NCI-H2227 treated with DMSO at 0.1 percent for 48 hours (cell line): ENCODE measurements at regions not wholly inside any gene's neighbourhood (a gene's known extent, or its start where the extent isn't known, plus 50 kb on each side); places are given as distances from the start of the nearest gene placed in this dataset.

Source experiments
- DNase-seq: peaks from one replicate; lab custom pipeline; 2025; lab: John Stamatoyannopoulos, UW

GRCh38 chr20:11581271-11581670 lies 336.4 kb upstream of the BTBD3 start:
- no peak for DNase-seq

GRCh38 chr20:11582060-11582459 lies 335.6 kb upstream of the BTBD3 start:
- no peak for DNase-seq

DNA sequence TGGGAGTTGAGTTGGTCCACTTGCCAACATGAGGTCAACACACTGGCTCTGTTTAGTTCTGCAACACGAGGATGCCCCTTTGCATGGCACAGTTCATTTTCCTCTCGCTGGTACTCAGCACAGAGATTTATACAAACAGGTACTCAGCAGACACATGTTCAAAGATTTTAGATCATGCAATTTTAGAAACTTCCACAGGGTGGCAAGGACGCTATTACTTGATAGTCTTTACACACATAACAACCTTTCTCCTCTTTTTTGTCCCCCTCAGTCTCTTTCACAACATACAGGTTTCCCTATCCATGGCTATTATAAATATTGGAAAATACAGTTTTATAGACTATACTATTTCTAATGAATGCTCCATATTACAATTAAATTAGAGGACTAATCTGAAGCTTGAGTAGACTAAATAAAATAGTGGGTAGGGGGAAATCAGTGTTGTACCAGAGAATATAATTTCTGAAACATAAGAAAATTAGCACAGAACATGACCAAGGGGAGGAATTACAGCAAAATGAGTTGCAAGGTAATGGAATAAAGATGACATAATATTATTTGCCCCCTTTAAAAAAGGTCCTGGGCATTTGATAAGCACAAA lies 331.8 kb upstream of the BTBD3 start:
- peak; percentile 61 for DNase-seq

- DNase-seq: no peak
Observed at GRCh38 chr20:11588875-11589274, 328.8 kb upstream of the BTBD3 start.

GRCh38 chr20:11591965-11592364 lies 325.7 kb upstream of the BTBD3 start:
- DNase-seq: no peak

GRCh38 chr20:11604339-11604738 lies 313.4 kb upstream of the BTBD3 start:
- DNase-seq: no peak

DNA sequence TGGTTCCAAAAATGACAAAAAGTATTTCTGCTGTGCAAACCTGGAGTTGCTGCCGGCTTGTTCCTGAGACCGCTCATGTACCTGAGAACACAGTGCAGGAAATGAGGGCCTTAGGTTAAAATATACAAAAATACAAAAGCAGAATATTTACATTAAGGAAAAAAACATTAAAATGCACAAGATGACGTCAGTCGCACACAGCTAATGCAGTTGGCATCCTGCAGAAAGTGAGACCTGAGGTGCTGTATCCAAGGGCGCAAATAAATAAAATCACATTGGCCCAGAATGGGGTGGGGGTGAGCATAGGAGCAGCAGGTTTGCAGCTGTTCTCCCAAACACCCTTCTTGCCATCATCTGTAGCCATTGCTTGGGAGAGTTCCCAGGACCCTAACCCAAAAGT lies 310.6 kb upstream of the BTBD3 start:
- DNase-seq: no peak

DNA sequence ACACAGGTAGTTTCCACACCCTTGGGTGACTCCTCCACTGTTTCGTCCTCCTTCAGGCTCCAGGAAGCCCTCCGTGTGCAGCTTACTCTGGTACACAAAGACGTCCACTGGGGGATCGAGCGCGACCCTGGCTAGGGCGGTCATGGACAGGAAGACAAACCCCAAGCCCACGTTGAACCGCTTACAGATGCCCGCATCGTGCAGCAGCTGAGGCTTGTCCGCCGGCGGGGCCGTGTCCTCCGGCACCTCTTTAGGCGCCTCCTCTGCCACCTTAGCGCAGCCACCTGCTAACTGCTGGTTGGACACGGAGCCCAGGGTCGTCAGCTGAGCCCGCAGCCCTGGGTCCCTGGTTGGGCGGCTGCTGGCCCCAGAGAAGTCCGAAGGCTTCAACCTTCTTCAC lies 309.0 kb upstream of the BTBD3 start:
- DNase-seq: no peak

GRCh38 chr20:11624704-11625103 lies 293.0 kb upstream of the BTBD3 start:
- no peak for DNase-seq

GRCh38 chr20:11626551-11626950 lies 291.1 kb upstream of the BTBD3 start:
- DNase-seq: no peak

GRCh38 chr20:11642866-11643265 lies 274.8 kb upstream of the BTBD3 start:
- no peak for DNase-seq

GRCh38 chr20:11646359-11646758 lies 271.3 kb upstream of the BTBD3 start:
- no peak for DNase-seq

GRCh38 chr20:11650566-11650965 lies 267.1 kb upstream of the BTBD3 start:
- no peak for DNase-seq

DNA sequence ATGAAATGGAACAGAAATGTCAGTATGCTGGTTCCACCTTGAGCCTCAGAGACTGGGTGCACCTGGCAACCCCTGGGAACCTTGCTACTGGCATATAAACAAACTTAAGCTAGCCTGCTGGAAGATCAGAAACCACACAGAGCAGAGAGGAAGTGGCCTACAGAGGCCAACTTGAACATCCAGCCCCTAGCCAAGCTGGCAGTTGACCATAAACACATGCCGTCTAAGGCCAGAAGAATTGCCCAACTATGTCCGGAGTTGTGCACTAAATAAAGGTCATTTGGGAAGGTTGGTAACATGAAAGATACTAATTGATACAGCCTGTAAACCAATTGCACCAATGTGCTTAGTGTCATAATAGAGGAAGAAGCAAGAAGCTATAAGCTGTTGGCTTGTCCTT lies 266.6 kb upstream of the BTBD3 start:
- no peak for DNase-seq

GRCh38 chr20:11651647-11652046 lies 266.0 kb upstream of the BTBD3 start:
- DNase-seq: no peak

GRCh38 chr20:11652128-11652527 lies 265.6 kb upstream of the BTBD3 start:
- no peak for DNase-seq

DNA sequence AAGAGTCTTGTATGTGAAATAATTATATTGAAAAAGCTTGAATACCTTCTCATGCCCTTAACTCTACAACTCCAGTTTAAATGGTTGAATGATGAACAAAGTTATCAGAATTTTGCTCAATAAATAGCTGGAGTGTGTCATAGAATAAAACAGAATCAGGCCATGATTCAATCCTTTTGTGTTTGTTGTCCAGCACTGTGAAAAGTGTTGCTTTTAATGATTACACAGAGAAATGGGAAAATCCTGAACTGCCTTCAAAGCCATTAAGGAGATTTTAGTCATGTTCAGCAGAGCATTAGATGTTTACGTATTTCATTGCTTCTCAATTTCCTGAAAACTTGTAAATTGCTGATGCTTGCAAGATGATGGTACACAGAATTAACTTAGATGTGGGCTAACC lies 262.9 kb upstream of the BTBD3 start:
- no peak for DNase-seq

DNA sequence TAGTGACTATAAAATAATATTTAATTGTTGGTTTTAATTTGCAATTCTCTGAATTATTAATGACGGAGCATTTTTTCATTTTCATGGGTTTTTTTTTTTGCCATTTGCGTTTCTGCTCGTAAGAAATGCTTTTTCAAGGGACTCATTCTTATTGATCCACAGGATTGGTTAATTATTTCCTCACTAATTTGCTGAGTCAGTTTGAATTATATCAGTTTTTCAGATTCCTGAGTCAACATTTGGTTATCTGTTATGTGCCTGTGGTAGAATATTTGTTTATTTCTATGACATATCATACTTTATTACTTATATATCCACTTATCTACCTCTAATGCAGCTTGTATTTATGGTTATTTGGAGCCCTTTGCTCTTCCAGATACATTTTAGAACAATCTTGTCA lies 257.0 kb upstream of the BTBD3 start:
- DNase-seq: no peak

DNA sequence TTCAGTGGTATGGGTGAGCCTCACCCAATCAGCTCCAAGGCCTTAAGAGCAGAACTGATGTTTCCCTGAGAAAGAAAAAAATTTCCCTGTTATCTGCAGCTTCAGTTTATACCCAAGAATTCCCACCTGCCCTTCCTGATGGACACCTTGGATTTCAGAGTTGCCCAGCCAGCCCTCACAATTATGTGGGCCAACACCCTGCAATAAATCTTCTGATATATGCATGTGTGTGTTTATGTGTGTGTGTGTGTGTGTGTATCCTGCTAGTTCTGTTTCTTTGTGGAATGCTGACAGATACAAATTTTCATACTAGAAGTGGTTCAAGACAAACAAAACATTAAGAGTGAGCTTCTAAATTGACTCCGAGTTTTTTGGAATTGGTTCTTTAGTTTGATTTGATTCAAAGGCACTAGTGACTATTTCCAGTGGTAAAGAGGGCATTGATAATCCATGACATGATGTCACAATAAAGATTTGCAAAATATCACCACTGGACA lies 246.6 kb upstream of the BTBD3 start:
- DNase-seq: no peak

DNA sequence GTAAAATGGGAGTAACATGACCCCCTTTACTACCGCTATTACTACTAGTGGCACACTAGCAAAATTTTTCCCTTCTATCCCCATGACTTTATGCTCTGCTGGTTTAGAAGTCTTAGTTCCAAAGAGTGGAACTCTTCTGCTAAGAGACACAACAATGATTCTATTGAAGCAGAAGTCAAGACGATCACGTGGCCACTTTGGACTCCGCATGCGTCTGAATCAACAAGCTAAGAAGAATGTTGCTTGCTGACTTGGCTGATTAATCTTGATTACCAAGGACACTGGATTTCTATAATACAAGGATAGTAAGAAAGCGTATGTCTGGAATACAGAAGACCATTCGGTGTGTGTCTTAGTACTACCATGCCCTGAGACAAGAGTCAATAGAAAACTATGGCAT lies 244.7 kb upstream of the BTBD3 start:
- no peak for DNase-seq

DNA sequence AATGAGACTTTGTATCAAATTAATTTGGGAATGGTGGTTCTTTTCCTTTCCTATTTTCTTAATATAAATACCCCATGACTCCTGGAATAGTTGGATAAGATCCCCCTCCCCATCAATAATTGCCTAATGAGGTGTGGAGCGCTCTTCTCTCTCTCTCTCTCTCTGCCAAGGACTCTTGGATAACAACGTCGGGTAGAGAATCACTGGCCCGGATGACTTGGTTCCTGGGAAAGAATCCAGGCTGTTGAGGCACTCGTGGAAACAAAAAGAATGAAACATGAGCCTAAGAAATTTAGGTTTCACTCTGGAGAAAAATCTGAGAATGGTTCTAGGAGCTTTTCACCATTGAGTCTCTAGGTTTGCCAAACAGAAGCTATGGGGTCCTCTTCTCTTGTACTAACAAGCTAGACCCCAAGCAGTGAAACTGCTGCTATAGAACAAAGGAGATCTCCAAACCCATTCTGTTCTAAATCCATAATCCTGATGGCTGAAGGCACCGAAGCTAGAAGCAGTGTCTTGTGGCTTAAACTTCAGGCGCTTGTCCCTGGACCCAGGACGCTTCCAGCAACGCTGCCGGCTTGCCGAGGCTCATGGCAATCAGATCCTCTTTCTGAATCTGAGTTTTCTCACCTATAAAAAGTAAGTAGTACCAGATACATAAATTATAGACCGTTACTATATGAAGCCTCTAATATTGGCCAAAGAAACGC lies 241.6 kb upstream of the BTBD3 start:
- DNase-seq: no peak

DNA sequence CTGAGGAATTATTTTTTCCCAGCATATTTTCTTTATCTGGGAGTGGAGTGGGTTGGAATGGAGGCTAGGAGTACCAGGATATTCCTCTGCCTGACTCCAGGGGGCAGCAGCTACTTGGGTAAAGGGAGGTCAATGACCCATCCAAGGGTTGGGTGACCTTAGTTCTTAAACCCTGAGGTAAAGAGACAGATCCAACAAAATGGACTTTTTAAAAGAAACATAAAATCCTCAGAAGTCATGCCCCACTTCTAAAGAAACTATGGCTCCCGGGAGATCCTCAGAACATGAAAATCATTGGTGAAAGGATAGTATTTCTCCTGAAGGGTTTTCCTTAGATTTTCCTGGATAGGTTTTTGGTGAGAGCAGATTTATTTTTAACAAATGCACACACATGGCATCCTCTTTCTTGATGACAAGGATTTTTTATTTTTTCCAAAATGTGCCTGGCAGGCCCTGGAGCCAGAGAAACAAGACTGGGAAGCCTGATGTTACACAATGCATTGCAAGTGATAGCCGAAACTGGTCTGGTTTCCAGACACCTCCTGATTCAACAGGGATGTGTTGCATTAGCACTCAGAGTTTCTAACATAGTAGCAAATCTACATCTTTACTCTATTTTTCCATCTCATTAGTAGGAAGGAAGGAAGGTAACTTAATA lies 240.9 kb upstream of the BTBD3 start:
- DNase-seq: no peak

DNA sequence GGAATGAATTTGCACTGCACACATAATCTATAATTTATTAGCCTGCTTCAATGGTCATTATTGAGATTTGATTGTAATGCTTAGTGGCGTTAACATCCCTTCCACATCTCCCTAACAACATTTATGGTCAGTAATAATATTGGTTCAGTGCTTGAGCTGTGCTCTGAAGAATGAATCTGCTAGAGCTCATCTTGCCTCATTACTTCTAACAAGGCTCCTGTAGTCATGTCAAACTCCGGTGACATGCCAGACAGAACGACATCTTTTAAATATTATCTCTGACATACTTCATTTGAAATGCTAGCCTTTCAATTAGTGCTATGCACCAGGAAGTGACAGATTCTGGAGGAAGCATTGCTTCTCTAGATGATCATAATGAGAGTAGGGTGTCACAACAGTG lies 240.3 kb upstream of the BTBD3 start:
- no peak for DNase-seq
